ENCODE measurements at regions not wholly inside any gene's neighbourhood (a gene's known extent, or its start where the extent isn't known, plus 50 kb on each side); places are given as distances from the start of the nearest gene placed in this dataset.
"Not testable (repeated sequence)": the region's sequence is repeated elsewhere in the genome, so short reads cannot be mapped to it uniquely, and the experiment has no call there.

GRCh38 chr3:169029674-169030285, 633.7 kb downstream of the MECOM start:
- DNase-seq (ENCODE audit: low spot score) = no peak

- DNase-seq (ENCODE audit: low spot score) = no peak
Observed at GRCh38 chr3:169028716-169029115, 634.8 kb downstream of the MECOM start.

GRCh38 chr3:169026543-169027182, 636.8 kb downstream of the MECOM start:
- no peak for DNase-seq (ENCODE audit: low spot score)

- no peak for DNase-seq (ENCODE audit: low spot score)
Observed at GRCh38 chr3:169022457-169022856, 641.1 kb downstream of the MECOM start.

- DNase-seq (ENCODE audit: low spot score) = no peak
Observed at GRCh38 chr3:169020371-169020770, 643.1 kb downstream of the MECOM start.

- DNase-seq (ENCODE audit: low spot score) = no peak
Observed at GRCh38 chr3:169009453-169009852, 654.1 kb downstream of the MECOM start.

GRCh38 chr3:169008776-169009358, 654.6 kb downstream of the MECOM start:
- no peak for DNase-seq (ENCODE audit: low spot score)

GRCh38 chr3:169007145-169007544, 656.4 kb downstream of the MECOM start:
- DNase-seq (ENCODE audit: low spot score) = no peak

GRCh38 chr3:169006398-169006797, 657.1 kb downstream of the MECOM start:
- not testable (repeated sequence) for DNase-seq (ENCODE audit: low spot score)

- no peak for DNase-seq (ENCODE audit: low spot score)
Observed at GRCh38 chr3:169002689-169003088, 660.8 kb downstream of the MECOM start.

- no peak for DNase-seq (ENCODE audit: low spot score)
Observed at GRCh38 chr3:168998792-168999191, 664.7 kb downstream of the MECOM start.

- no peak for DNase-seq (ENCODE audit: low spot score)
Observed at GRCh38 chr3:168997488-168997887, 666.0 kb downstream of the MECOM start.

- DNase-seq (ENCODE audit: low spot score) = no peak
Observed at GRCh38 chr3:168996622-168997021, 666.9 kb downstream of the MECOM start.

- DNase-seq (ENCODE audit: low spot score) = no peak
Observed at GRCh38 chr3:168995129-168995528, 668.4 kb downstream of the MECOM start.

- no peak for DNase-seq (ENCODE audit: low spot score)
Observed at GRCh38 chr3:168991803-168992202, 671.7 kb downstream of the MECOM start.

GRCh38 chr3:168990621-168991020, 672.9 kb downstream of the MECOM start:
- no peak for DNase-seq (ENCODE audit: low spot score)

GRCh38 chr3:168990134-168990533, 673.4 kb downstream of the MECOM start:
- no peak for DNase-seq (ENCODE audit: low spot score)

GRCh38 chr3:168989396-168989795, 674.1 kb downstream of the MECOM start:
- no peak for DNase-seq (ENCODE audit: low spot score)

- no peak for DNase-seq (ENCODE audit: low spot score)
Observed at GRCh38 chr3:168988853-168989252, 674.7 kb downstream of the MECOM start.

GRCh38 chr3:168984872-168985271, 678.6 kb downstream of the MECOM start:
- DNase-seq (ENCODE audit: low spot score) = no peak

- DNase-seq (ENCODE audit: low spot score) = no peak
Observed at GRCh38 chr3:168983046-168983445, 680.5 kb downstream of the MECOM start.

GRCh38 chr3:168981396-168981795, 682.1 kb downstream of the MECOM start:
- DNase-seq (ENCODE audit: low spot score) = no peak

- no peak for DNase-seq (ENCODE audit: low spot score)
Observed at GRCh38 chr3:168977716-168978374, 685.7 kb downstream of the MECOM start.

All from germinal center (tissue), 1 donor.